Tibial nerve (tissue), 3 donors: ENCODE measurements at regions not wholly inside any gene's neighbourhood (a gene's known extent, or its start where the extent isn't known, plus 50 kb on each side); places are given as distances from the start of the nearest gene placed in this dataset.

Experiments used
- CTCF ChIP-seq, 5 experiments: fragments of 200-600 bp in 3 of 5; fragments of 450-650 bp in 2 of 5; sonication (generic) in 3 of 5; IDR thresholded peaks; one replicate each; pipeline ENCODE4 v1.5.1; 2016 to 2019; ENCODE audit warnings: antibody characterized with exemption in 5 of 5, mild to moderate bottlenecking in 3 of 5, moderate library complexity in 2 of 5
- POLR2A ChIP-seq, 2 donors: fragments of 450-650 bp; IDR thresholded peaks; one replicate each; pipeline ENCODE4 v1.6.1; 2017; ENCODE audit warnings: antibody characterized with exemption in 2 of 2, mild to moderate bottlenecking in 2 of 2, moderate library complexity in 2 of 2

GRCh38 chr6:134627707-134628106, 309.8 kb upstream of the SGK1 start:
- TF ChIP-seq CTCF (IDR thresholded peaks at IDR 0.05), result no peak
- no peak for TF ChIP-seq POLR2A (IDR thresholded peaks at IDR 0.05)
